CD14-positive monocyte (primary cell): ENCODE measurements at regions not wholly inside any gene's neighbourhood (a gene's known extent, or its start where the extent isn't known, plus 50 kb on each side); places are given as distances from the start of the nearest gene placed in this dataset.
"Not testable (repeated sequence)": the region's sequence is repeated elsewhere in the genome, so short reads cannot be mapped to it uniquely, and the experiment has no call there.

Source experiments
- DNase-seq, 3 donors: peaks; one replicate each; pipeline ENCODE4 v3.0.0-alpha.2; 2011 to 2022
- H2AFZ ChIP-seq: 2 replicates; pipeline ENCODE4 v1.6.0; 2012; ENCODE audit warnings: mild to moderate bottlenecking, low read depth, low read length, inconsistent platforms; ENCODE audit not compliant: insufficient read depth, poor library complexity, severe bottlenecking
- H3K27ac ChIP-seq, 2 donors: 1 replicate in 1 of 2; 2 replicates in 1 of 2; pipeline ENCODE4 v1.5.1; 2012 to 2013; ENCODE audit warnings: low read length in 2 of 2, control low read depth in 1 of 2, inconsistent platforms in 1 of 2, low read depth in 1 of 2, mild to moderate bottlenecking in 1 of 2
- H3K27me3 ChIP-seq, 2 donors: one replicate each; pipeline versions ENCODE4 v1.6.0 to v1.6.1; 2011 to 2013; ENCODE audit warnings: low read length in 2 of 2; ENCODE audit not compliant: control insufficient read depth in 2 of 2, insufficient read depth in 2 of 2
- H3K36me3 ChIP-seq, 2 donors: replicated peaks in 1 of 2; 1 replicate in 1 of 2; 2 replicates in 1 of 2; pipeline versions ENCODE4 v1.5.1 to v1.6.1; 2012 to 2013; ENCODE audit warnings: low read length in 2 of 2, control low read depth in 1 of 2, inconsistent platforms in 1 of 2, mild to moderate bottlenecking in 1 of 2; ENCODE audit not compliant: insufficient read depth in 2 of 2, control insufficient read depth in 1 of 2
- H3K4me1 ChIP-seq, 2 donors: 1 replicate in 1 of 2; 2 replicates in 1 of 2; pipeline versions ENCODE4 v1.5.1 to v1.6.1; 2012 to 2013; ENCODE audit warnings: low read length in 2 of 2, control low read depth in 1 of 2, inconsistent platforms in 1 of 2, mild to moderate bottlenecking in 1 of 2, moderate library complexity in 1 of 2; ENCODE audit not compliant: insufficient read depth in 2 of 2, control insufficient read depth in 1 of 2
- H3K4me2 ChIP-seq: replicated peaks from 2 replicates; pipeline ENCODE3; 2012; ENCODE audit warnings: low read length, moderate library complexity, mild to moderate bottlenecking; ENCODE audit not compliant: poor library complexity, severe bottlenecking; ENCODE audit errors: extremely low read depth
- H3K4me3 ChIP-seq, 3 experiments: fragments of 200-600 bp in 1 of 3; sonication (generic) in 1 of 3; replicated peaks in 1 of 3; 1 replicate in 2 of 3; 2 replicates in 1 of 3; pipeline ENCODE4 v1.5.1; 2011 to 2013; ENCODE audit warnings: low read length in 3 of 3, mild to moderate bottlenecking in 3 of 3, control low read depth in 2 of 3, low read depth in 2 of 3, inconsistent platforms in 1 of 3, moderate library complexity in 1 of 3
- H3K79me2 ChIP-seq: 2 replicates; pipeline ENCODE4 v1.6.0; 2012; ENCODE audit warnings: mild to moderate bottlenecking, control low read depth, inconsistent platforms, low read length, moderate library complexity; ENCODE audit not compliant: insufficient read depth
- H3K9ac ChIP-seq: 2 replicates; pipeline ENCODE4 v1.6.0; 2017; ENCODE audit warnings: low read length, mild to moderate bottlenecking; ENCODE audit not compliant: insufficient read depth, poor library complexity, severe bottlenecking
- H3K9me3 ChIP-seq, 2 donors: replicated peaks in 1 of 2; 1 replicate in 1 of 2; 2 replicates in 1 of 2; pipeline versions ENCODE4 v1.5.1 to v1.6.1; 2012 to 2013; ENCODE audit warnings: low read length in 2 of 2, control low read depth in 1 of 2; ENCODE audit not compliant: control insufficient read depth in 1 of 2, insufficient read depth in 1 of 2
- H4K20me1 ChIP-seq: 2 replicates; pipeline ENCODE4 v1.6.0; 2012; ENCODE audit warnings: mild to moderate bottlenecking, low read length, control low read depth, moderate library complexity; ENCODE audit not compliant: insufficient read depth
- H3K27ac Mint-ChIP-seq, 7 donors: one replicate each; pipeline ENCODE4 v1.8.0; 2020; ENCODE audit warnings: mild to moderate bottlenecking in 7 of 7, mixed read lengths in 7 of 7, moderate library complexity in 6 of 7, inconsistent platforms in 2 of 7
- H3K27me3 Mint-ChIP-seq, 3 donors: one replicate each; pipeline ENCODE4 v1.8.0; 2021 to 2022; ENCODE audit warnings: low read depth in 3 of 3, mild to moderate bottlenecking in 3 of 3, mixed read lengths in 3 of 3, moderate library complexity in 3 of 3, inconsistent platforms in 1 of 3
- H3K36me3 Mint-ChIP-seq, 2 donors: one replicate each; pipeline ENCODE4 v1.8.0; 2020; ENCODE audit warnings: mixed read lengths in 2 of 2, inconsistent platforms in 1 of 2, mild to moderate bottlenecking in 1 of 2
- H3K4me1 Mint-ChIP-seq: one replicate; pipeline ENCODE4 v1.8.0; 2020; ENCODE audit warnings: mild to moderate bottlenecking, mixed read lengths
- H3K4me3 Mint-ChIP-seq, 2 donors: one replicate each; pipeline ENCODE4 v1.8.0; 2020; ENCODE audit warnings: mild to moderate bottlenecking in 2 of 2, mixed read lengths in 2 of 2, moderate library complexity in 1 of 2
- H3K9me3 Mint-ChIP-seq, 7 donors: one replicate each; pipeline ENCODE4 v1.8.0; 2020 to 2022; ENCODE audit warnings: mixed read lengths in 7 of 7, mild to moderate bottlenecking in 6 of 7, moderate library complexity in 6 of 7, inconsistent platforms in 2 of 7
- CTCF ChIP-seq: fragments of 200-600 bp; IDR thresholded peaks from one replicate; pipeline ENCODE4 v1.8.0; 2022; ENCODE audit warnings: antibody characterized with exemption, mild to moderate bottlenecking
- WGBS: methylation state at CpG from one replicate; pipeline ENCODE4 v1.1.5; 2013; ENCODE audit warnings: missing lambda C conversion rate; ENCODE audit not compliant: insufficient coverage; 5-methylcytosine and 5-hydroxymethylcytosine counted together
- intact Hi-C, 2 donors: fragments of 100-400 bp; cut with micrococcal nuclease; formaldehyde crosslinking; loops; one replicate each; pipeline versions ENCODE4 v1.15.0 to v1.15.1; 2023

GRCh38 chr12:131539381-131539780, 171.5 kb upstream of the SFSWAP start:
- no peaks in the 10 kb centered on the region for H3K36me3 Mint-ChIP-seq
- no peaks in the 10 kb centered on the region for H3K79me2 ChIP-seq
- no peak overlapping the region for H3K27ac Mint-ChIP-seq
- H3K4me1 ChIP-seq = no peaks in the 10 kb centered on the region
- WGBS = 100% methylated on average over 2 of the region's 2 CpGs
- no peak for TF ChIP-seq CTCF
- no peaks in the 10 kb centered on the region for H3K4me1 Mint-ChIP-seq
- no peak overlapping the region for H3K4me2 ChIP-seq
- no peak for DNase-seq
- H3K4me3 Mint-ChIP-seq = no peak overlapping the region
- H3K9me3 ChIP-seq = peaks cover 0 to 5% of the 10 kb centered on the region in 2 donors
- no peak overlapping the region for H2AFZ ChIP-seq
- H3K27ac ChIP-seq = no peak overlapping the region
- no peaks in the 10 kb centered on the region for H3K36me3 ChIP-seq
- peaks cover 1 to 2% (median 2%) of the 10 kb centered on the region in 3 donors for H3K27me3 Mint-ChIP-seq
- no peaks in the 10 kb centered on the region for H3K27me3 ChIP-seq
- H4K20me1 ChIP-seq = no peaks in the 10 kb centered on the region
- no peak overlapping the region for H3K9ac ChIP-seq
- no peak overlapping the region for H3K4me3 ChIP-seq
- intact Hi-C loops = no loop called here
- H3K9me3 Mint-ChIP-seq = peaks cover 0 to 4% (median 0%) of the 10 kb centered on the region in 7 donors

GRCh38 chr12:131540138-131540623, 170.7 kb upstream of the SFSWAP start:
- Histone ChIP-seq H3K27me3 (no peaks in the 10 kb centered on the region), H3K4me3 (no peak overlapping the region), H3K79me2 (no peaks in the 10 kb centered on the region), H3K4me1 (no peaks in the 10 kb centered on the region), H3K27ac (no peak overlapping the region), H3K36me3 (no peaks in the 10 kb centered on the region), H3K9ac (no peak overlapping the region), H4K20me1 (no peaks in the 10 kb centered on the region), H3K9me3 (peaks cover 0 to 5% of the 10 kb centered on the region in 2 donors), H2AFZ (no peak overlapping the region), H3K4me2 (no peak overlapping the region)
- H3K9me3 Mint-ChIP-seq = peaks cover 0 to 4% (median 0%) of the 10 kb centered on the region in 7 donors
- no peak overlapping the region for H3K27ac Mint-ChIP-seq
- H3K4me3 Mint-ChIP-seq = no peak overlapping the region
- 100% methylated on average over 1 of the region's 4 CpGs for WGBS
- intact Hi-C loops = no loop called here
- H3K27me3 Mint-ChIP-seq = peaks cover 1 to 2% (median 2%) of the 10 kb centered on the region in 3 donors
- DNase-seq = no peak
- H3K36me3 Mint-ChIP-seq = no peaks in the 10 kb centered on the region
- no peak for TF ChIP-seq CTCF
- H3K4me1 Mint-ChIP-seq = no peaks in the 10 kb centered on the region

GRCh38 chr12:131541512-131541911, 169.4 kb upstream of the SFSWAP start:
- H3K79me2 ChIP-seq, H3K4me1 Mint-ChIP-seq, DNase-seq, H2AFZ ChIP-seq, H3K4me3 Mint-ChIP-seq, H3K9me3 ChIP-seq, H3K4me1 ChIP-seq, H3K27ac ChIP-seq, H3K4me3 ChIP-seq, H3K9ac ChIP-seq, H3K27me3 ChIP-seq, H3K4me2 ChIP-seq, H3K36me3 ChIP-seq, intact Hi-C loops, H4K20me1 ChIP-seq, H3K9me3 Mint-ChIP-seq, H3K36me3 Mint-ChIP-seq, H3K27ac Mint-ChIP-seq, H3K27me3 Mint-ChIP-seq: not testable (repeated sequence)
- WGBS = no CpG with 5 or more reads among the region's 1 CpG
